Inflammatory macrophage treated with lipopolysaccharide for 4 hours (primary cell): ENCODE measurements at regions not wholly inside any gene's neighbourhood (a gene's known extent, or its start where the extent isn't known, plus 50 kb on each side); places are given as distances from the start of the nearest gene placed in this dataset.
"Not testable (repeated sequence)": the region's sequence is repeated elsewhere in the genome, so short reads cannot be mapped to it uniquely, and the experiment has no call there.

Source experiments
- DNase-seq: peaks from one replicate; pipeline ENCODE4 v3.0.0-alpha.2; 2020

- no peak for DNase-seq
Measured at GRCh38 chr10:124324451-124324850, 94.3 kb downstream of the OAT start.

DNA sequence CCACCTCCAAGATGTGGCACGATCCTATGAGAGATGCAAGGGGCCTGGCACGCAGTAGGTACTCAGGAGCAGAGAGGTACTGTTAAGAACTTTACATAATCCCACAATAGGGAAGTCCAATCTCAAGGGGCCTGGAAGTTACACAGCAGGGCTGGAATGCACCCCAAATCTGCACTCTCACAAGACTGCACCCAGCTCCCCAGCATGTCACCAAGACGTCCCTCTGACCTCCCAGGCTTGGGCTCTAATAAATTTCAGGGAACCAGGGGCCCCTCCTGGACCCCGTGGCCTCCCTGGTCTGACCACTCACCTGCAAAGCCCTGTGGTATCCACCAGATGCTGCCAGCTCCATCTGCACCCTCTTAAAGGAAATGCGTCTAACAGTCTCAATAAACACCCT, 94.9 kb downstream of the OAT start:
- DNase-seq = no peak

DNA sequence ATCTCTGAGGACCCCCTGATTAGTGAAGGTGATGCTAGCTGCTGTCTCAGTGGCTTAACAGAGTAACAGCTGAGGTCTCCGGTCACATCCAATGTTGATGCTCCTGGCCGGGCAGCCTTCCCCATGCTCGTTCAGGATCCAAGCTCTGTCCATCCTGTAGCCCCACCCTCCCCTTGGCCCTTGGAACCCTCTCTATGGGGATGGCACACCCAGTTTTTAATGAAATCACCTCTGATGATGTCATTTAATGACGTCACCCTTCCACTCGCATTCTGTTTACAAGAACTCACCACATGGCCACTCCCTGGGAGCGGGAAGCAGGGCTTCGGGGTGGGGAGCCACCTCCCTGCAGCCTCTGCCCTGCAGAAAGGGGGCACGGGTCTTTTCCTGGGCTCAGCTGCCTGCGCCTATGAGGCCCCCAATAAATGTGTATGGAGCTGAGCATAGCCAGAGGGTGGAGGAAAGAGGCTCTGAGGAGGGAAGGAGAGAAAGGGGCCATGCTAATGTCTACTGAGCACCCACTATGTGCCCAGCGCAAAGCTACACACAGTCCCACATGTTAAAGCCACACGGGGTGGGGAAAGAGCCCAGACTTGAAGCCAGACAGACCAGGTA, 95.5 kb downstream of the OAT start:
- DNase-seq = peak; percentile 84

GRCh38 chr10:124322191-124322980, 96.3 kb downstream of the OAT start:
- no peak for DNase-seq

DNA sequence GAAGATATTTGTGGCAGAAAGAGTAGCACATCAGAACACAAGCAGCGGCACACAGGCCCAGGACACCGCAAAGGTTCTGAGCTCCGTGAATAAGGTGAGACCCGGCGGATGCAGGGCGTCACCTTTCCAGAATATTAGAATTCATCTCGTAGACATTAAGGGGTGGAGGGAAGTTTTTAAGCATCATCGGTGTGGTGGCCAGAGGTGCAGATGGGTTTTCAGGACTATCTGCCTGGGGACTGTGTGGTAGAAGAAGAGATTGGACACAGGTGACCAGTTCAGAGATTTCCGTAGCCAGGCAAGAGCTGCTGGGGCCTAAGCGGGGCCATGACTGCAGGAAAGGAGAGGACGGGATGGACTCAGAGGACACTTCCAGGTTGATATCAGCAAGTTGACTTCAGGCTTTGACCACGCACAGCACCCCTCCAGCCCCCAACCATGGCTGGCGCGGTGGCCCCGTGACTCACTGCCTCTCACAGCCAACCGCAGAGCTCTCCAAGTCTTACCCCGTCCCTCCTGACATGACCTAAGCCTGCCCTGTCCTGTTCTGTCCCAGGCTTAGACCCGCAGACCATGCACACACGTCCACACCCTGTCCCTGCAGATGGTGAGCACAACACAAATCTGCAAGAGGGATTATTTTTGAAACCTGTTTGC, 97.2 kb downstream of the OAT start:
- no peak for DNase-seq

DNA sequence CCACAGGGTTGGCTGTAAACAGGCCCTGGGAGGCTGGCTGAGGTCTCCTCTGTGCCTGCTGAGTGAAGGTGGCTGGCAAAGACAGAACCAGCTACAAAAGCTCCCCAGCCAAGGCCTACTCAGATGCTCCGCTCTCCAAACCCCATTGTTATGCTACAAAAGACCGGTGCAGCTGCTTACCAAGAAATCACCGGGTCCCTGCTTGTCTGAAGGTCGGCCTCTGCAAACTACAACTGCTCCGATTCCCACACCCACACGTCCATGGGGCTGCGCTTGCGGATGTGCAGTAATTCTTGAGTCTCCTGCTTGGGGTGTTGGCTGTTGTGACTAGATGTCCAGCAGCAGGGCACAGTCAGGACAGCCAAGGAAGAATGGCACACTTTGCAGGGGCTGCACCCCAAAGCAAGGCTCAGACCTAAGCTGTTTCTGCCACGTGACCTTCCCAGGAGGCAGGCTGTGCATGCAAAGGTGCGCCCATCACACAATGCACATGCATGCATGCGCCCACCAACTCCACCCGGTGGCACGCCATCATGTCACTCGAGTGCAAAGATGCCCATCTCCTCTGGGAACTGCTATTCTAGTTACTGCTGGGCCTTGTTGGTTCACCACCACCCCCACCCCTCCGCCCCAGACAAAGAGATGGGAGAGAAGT, 97.8 kb downstream of the OAT start:
- DNase-seq = no peak

DNA sequence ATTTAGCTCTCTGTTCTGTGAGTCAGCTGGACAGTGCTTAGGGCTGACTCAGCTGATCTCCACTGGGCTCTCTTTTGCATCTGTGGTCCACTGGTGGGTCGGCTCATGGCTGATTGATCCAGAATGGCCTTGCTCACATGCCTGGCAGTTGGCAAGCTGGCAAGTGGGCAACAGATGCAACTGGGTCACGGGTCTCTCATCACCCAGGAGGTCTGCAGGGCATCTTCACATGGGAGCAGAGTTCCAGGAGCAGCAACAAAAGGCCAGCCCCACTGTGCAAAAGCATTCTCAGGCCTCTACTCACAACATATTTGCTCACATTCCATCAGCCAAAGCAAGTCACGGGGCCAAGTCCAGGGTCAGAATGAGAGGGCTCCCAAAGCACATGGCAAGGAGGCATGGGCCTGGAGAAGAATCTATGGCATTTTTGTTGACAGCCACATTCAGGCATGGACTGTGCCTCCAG, 98.8 kb downstream of the OAT start:
- DNase-seq = no peak

GRCh38 chr10:124319520-124319919, 99.2 kb downstream of the OAT start:
- DNase-seq = not testable (repeated sequence)

DNA sequence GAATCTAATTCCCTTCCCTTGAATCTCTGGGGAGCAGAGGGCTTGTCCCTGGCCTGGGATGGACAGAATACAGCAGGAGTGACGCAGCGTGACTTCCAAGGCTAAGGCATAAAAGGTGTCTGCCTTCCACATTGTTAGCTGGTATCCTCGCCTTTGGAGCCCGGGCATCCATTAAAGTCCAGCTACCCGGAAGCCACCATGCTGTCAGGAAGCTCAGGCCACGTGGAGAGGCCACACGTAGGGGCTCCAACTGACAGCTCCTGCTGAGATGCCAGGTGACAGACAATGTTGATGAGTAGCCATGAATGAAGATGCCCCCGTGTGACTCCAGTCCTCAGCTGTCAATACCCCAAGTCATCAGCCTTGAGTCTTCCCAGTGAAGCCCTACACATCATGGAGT, 99.9 kb downstream of the OAT start:
- no peak for DNase-seq

DNA sequence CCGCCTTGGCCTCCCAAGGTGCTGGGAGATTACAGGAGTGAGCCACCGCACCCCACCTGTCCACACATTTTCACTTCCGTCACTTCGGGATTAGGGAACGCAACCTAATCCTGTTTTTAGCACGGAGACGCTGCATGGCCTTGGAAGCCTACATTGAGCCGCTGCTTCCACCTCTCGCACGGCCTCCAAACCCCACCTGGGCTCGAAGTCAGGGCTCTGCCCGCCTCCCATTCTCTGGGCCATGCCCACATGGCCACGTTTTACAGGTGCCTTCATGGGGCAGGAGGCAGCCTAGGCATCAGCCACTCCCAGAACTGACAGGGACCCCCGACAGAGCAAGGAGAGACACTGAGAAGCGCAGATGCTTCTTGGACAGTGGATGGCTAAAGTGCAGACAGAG, 100.6 kb downstream of the OAT start:
- no peak for DNase-seq

GRCh38 chr10:124316326-124316725, 102.4 kb downstream of the OAT start:
- DNase-seq = no peak

GRCh38 chr10:124315591-124316270, 103.0 kb downstream of the OAT start:
- peak; percentile 88 for DNase-seq

DNA sequence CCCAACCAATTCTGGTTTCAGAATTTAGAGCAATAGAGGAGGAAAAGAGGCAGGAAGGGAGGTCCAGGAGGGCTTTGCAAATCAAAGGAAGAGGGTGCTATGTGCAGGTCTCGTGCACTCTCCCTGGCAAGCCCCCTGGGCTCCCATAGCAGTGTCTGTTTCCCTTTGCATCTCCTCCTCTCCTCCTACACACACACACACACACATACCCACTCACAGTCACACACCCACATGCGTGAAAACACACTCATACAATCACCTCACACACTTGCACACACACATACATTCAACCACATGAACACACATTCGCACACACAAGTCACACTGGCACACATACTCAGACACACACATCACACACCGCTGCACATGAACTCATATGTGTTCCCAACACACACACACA, 105.3 kb downstream of the OAT start:
- no peak for DNase-seq

GRCh38 chr10:124308811-124309210, 109.9 kb downstream of the OAT start:
- DNase-seq = no peak

- no peak for DNase-seq
Measured at GRCh38 chr10:124308056-124308645, 110.6 kb downstream of the OAT start.

- no peak for DNase-seq
Measured at GRCh38 chr10:124307591-124307990, 111.1 kb downstream of the OAT start.

GRCh38 chr10:124306922-124307371, 111.8 kb downstream of the OAT start:
- DNase-seq = peak; percentile 97

DNA sequence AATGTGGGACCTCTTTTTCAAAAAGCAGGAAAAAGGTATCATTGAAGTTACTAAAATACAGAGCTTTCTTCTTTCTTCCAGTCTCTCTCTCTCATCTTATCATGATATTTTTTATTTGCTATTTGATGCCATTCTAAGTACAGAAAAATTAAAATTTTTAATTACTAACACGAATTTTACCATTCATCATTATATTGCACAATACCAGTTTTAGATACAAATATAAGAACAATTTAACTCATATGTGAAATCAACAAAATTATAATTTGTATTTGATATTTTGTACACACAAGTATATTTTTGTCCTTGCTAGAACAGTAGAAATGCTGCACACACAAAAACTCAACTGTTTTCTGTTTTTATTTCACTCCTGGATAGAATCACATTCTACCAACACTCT, 112.2 kb downstream of the OAT start:
- DNase-seq = no peak

GRCh38 chr10:124305984-124306383, 112.7 kb downstream of the OAT start:
- DNase-seq = no peak

GRCh38 chr10:124305131-124305530, 113.6 kb downstream of the OAT start:
- DNase-seq = peak; percentile 57

DNA sequence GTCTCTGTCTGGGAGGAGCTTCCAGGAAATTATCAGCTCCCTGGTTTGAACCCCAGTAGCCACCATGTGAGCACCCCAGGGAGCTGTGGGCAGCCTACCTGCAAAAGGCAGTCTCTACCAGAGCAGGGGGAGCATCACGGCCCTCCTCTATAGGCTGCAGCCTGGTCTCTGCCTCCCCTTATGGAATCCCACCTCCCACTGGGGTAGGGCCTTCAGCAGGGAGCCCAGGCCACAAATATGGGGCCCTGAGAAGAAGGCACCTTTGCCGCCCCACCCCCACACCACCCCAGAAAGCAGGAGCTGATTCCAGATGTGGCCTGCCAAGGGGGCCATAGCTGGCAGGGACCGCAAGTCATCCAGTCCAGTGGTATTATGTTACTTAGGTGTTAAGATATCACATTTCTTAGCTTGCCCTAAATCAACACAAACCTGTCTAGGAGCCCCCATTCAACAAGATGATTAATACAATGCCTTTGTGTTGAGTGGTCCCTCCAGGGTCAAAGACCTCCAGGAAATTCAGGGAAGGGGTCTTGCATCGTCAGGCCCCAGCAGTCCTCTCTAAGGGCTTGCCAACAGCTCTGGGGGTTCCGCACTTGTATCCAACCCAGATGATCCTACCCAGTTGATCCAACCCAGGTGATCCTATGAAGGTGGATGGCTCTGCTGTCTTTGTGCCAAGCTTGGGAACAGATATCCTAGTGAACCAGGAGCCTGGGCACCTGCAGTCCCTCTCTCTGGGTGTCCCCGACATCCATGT, 114.9 kb downstream of the OAT start:
- no peak for DNase-seq
